GM12875 (cell line): ENCODE measurements at regions not wholly inside any gene's neighbourhood (a gene's known extent, or its start where the extent isn't known, plus 50 kb on each side); places are given as distances from the start of the nearest gene placed in this dataset.

Experiments used
- H3K4me3 ChIP-seq: one replicate; pipeline ENCODE4 v1.5.1; 2011; ENCODE audit warnings: low read depth, low read length, control low read depth
- CTCF ChIP-seq: IDR thresholded peaks from 2 replicates; pipeline ENCODE4 v1.5.1; 2011; ENCODE audit warnings: low read depth, mild to moderate bottlenecking, control low read depth, inconsistent platforms, low read length, moderate library complexity, borderline replicate concordance; ENCODE audit not compliant: insufficient read depth

DNA sequence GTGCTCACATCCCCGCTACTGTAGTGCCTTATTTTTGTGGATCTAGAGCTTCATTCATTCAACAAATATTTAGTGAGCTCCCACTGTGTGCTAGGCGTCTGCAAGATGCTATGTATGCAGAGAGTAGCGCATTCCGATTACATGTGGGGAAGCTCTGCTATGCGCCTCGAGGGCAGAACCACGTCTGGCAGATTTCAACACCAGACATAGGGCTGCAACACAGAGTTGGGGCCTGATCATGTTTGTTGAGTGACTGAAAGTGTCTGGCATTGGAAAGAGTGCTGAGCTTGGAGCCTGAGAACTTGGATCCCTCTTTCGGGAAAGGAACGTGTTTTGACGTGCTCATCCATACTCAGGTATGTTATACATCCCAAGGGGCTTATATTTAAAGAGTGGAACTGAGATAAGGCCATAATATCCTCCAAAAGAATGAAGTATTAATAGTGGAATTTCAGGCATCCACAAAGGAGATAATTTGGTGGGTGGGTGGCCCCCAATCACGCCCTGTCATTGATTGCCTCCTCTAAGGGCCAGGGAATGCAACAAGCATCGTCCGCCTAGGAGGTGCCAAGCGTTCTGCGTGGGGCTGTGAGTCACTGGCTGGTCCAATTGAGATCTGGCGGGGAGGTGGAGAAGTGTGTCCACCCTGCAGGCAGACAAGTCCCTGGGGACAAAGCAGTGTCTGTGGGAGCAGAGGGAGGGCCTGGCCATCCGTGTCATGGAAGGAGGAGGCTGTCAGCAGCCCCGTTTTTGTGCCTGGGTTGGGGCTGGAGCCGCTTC, 62.8 kb upstream of the ZBTB40 start:
- TF ChIP-seq CTCF = no peak
- no peak overlapping the region for H3K4me3 ChIP-seq

DNA sequence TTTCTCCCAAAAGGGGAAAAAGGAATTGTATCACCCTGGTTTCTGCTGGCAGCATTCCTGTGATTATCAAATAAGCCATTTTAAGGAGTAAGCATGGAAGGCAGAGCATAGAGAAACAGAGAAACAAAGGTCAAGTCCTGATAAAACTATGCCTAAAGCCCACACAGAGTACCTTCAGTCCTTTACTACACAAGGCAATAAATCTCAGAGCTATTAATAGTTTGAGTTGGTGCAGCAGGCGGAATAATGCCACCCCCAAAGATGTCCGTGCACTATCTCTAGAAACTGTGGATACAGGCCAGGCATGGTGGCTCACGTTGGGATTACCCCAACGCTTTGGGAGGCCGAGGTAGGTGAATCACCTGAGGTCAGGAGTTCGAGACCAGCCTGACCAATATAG, 58.1 kb upstream of the ZBTB40 start:
- TF ChIP-seq CTCF = no peak
- H3K4me3 ChIP-seq = no peak overlapping the region

GRCh38 chr1:22398656-22399420, 52.8 kb upstream of the ZBTB40 start:
- no peak for TF ChIP-seq CTCF
- no peak overlapping the region for H3K4me3 ChIP-seq

DNA sequence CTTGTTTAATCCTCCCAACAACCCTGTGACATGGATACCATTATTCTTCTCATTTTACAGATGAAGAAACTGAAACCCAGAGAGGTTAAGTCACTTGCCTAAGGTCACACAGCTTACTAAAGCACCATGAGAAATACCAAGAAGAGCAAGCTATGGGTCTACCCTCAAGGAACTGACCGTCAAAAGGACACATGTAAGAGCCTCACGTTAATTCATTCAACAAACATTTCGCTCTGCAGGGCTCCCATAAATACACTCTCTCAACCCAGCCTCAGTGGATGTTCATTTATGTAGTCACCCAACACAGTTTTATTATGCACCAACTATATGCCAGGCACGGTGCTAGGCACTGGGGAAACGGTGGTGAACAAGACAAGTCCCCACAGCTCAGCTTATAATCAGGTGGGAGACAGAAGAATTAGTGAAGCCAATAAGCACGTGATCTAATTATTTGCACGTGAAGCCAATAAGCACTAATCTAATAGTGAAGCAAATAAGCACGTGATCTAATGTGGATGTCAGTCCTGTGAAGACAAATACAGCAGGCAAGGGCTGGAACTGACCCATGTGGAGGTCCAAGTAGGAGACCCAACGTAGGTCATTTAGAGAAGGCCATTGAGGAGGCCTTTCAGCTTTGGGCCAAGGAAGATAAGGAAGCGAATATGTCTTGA, 52.1 kb upstream of the ZBTB40 start:
- H3K4me3 ChIP-seq = no peak overlapping the region
- TF ChIP-seq CTCF = no peak
